Endothelial cell of umbilical vein (primary cell): ENCODE measurements at regions not wholly inside any gene's neighbourhood (a gene's known extent, or its start where the extent isn't known, plus 50 kb on each side); places are given as distances from the start of the nearest gene placed in this dataset.

ENCODE experiments used
- BruUV-seq: library from RNA; stranded (reverse); fragments of 400-500 nt; replicated peaks from 2 replicates; lab custom pipeline; 2021; lab: Mats Ljungman, UMichigan
- CTCF ChIA-PET: fragments of 300-600, 350-600 bp; sonication (Branson Sonifier 250); formaldehyde crosslinking; loops from one replicate; lab custom pipeline; 2021; ENCODE audit warnings: antibody characterized with exemption, inconsistent platforms; lab: Charles Lee
- POLR2A ChIA-PET: fragments of 300-600, 350-600 bp; sonication (Branson Sonifier 250); formaldehyde crosslinking; loops from one replicate; lab custom pipeline; 2021; ENCODE audit warnings: antibody characterized with exemption, inconsistent platforms; lab: Charles Lee
- DNase-seq: peaks from one replicate; pipeline ENCODE4 v3.0.0-alpha.2; 2011; ENCODE audit warnings: low read depth, low spot score
- FAIRE-seq: peaks from 2 replicates; lab custom pipeline; 2011; peaks lifted over from hg19 to GRCh38; lab: Jason Lieb, UNC
- H2AFZ ChIP-seq: 2 replicates; pipeline ENCODE4 v1.6.0; 2012; ENCODE audit warnings: low read depth, low read length, control low read depth, inconsistent platforms
- H3K27ac ChIP-seq: 2 replicates; pipeline ENCODE4 v1.5.1; 2011; ENCODE audit warnings: low read depth, mild to moderate bottlenecking, control low read depth, low read length, moderate library complexity; ENCODE audit not compliant: insufficient read depth
- H3K27me3 ChIP-seq, 2 experiments: 2 replicates each; pipeline versions ENCODE4 v1.6.0 to v1.6.1; 2011; ENCODE audit warnings: low read length in 2 of 2, mixed read lengths in 1 of 2; ENCODE audit not compliant: control insufficient read depth in 2 of 2, insufficient read depth in 2 of 2
- H3K36me3 ChIP-seq, 2 experiments: 2 replicates in 1 of 2; 3 replicates in 1 of 2; pipeline ENCODE4 v1.5.1; 2011; ENCODE audit warnings: low read length in 2 of 2, mild to moderate bottlenecking in 1 of 2, moderate library complexity in 1 of 2; ENCODE audit not compliant: control insufficient read depth in 2 of 2, insufficient read depth in 2 of 2; ENCODE audit errors: extremely low read depth in 1 of 2
- H3K4me1 ChIP-seq: 3 replicates; pipeline ENCODE4 v1.5.1; 2011; ENCODE audit warnings: mild to moderate bottlenecking, low read length; ENCODE audit not compliant: control insufficient read depth, insufficient read depth; ENCODE audit errors: extremely low read depth
- H3K4me2 ChIP-seq: 2 replicates; pipeline ENCODE4 v1.6.1; 2011; ENCODE audit warnings: low read length, control low read depth, mixed read lengths; ENCODE audit not compliant: insufficient read depth
- H3K4me3 ChIP-seq, 3 experiments: fragments of 200-600 bp in 1 of 3; sonication (generic), shearing (Covaris generic) in 1 of 3; replicated peaks in 1 of 3; 2 replicates each; pipeline ENCODE4 v1.5.1; 2011 to 2016; ENCODE audit warnings: control low read depth in 3 of 3, low read length in 3 of 3, mild to moderate bottlenecking in 2 of 3, inconsistent platforms in 1 of 3, low read depth in 1 of 3, moderate library complexity in 1 of 3; ENCODE audit not compliant: insufficient read depth in 1 of 3
- H3K79me2 ChIP-seq: 2 replicates; pipeline ENCODE4 v1.6.0; 2012; ENCODE audit warnings: low read length, inconsistent platforms; ENCODE audit not compliant: control insufficient read depth, insufficient read depth
- H3K9ac ChIP-seq: replicated peaks from 2 replicates; pipeline ENCODE3; 2011; ENCODE audit warnings: low read length, control low read depth; ENCODE audit not compliant: insufficient read depth; ENCODE audit errors: extremely low read depth
- H3K9me1 ChIP-seq: replicated peaks from 3 replicates; pipeline ENCODE4 v1.6.0; 2011; ENCODE audit warnings: mild to moderate bottlenecking, low read length; ENCODE audit not compliant: control insufficient read depth, insufficient read depth; ENCODE audit errors: extremely low read depth
- H3K9me3 ChIP-seq: replicated peaks from 2 replicates; pipeline ENCODE4 v1.5.1; 2012; ENCODE audit warnings: low read length, inconsistent platforms; ENCODE audit not compliant: control insufficient read depth, insufficient read depth
- H4K20me1 ChIP-seq: replicated peaks from 2 replicates; pipeline ENCODE3; 2011; ENCODE audit warnings: mild to moderate bottlenecking, low read length; ENCODE audit not compliant: control insufficient read depth, insufficient read depth; ENCODE audit errors: extremely low read depth
- EZH2 ChIP-seq: IDR thresholded peaks from 2 replicates; pipeline ENCODE4 v1.6.1; 2012; ENCODE audit warnings: borderline replicate concordance, low read depth, mild to moderate bottlenecking, moderate library complexity, low read length, inconsistent platforms; ENCODE audit not compliant: severe bottlenecking
- FOS ChIP-seq: IDR thresholded peaks from 2 replicates; pipeline ENCODE4 v1.6.1; 2011; ENCODE audit warnings: mild to moderate bottlenecking, low read length, moderate library complexity, borderline replicate concordance; ENCODE audit not compliant: insufficient read depth
- GATA2 ChIP-seq: IDR thresholded peaks from 2 replicates; pipeline ENCODE4 v1.7.0; 2011; ENCODE audit warnings: low read depth, mild to moderate bottlenecking, moderate library complexity, mixed read lengths, low read length; ENCODE audit not compliant: insufficient read length, insufficient read depth
- JUN ChIP-seq: IDR thresholded peaks from 2 replicates; pipeline ENCODE4 v1.6.1; 2011; ENCODE audit warnings: borderline replicate concordance, low read depth; ENCODE audit not compliant: insufficient read length, insufficient read depth
- MYC ChIP-seq: IDR thresholded peaks from one replicate; pipeline ENCODE4 v1.6.1; 2011; ENCODE audit warnings: mild to moderate bottlenecking, low read depth, low read length
- POLR2A ChIP-seq: IDR thresholded peaks from 2 replicates; pipeline ENCODE4 v1.6.1; 2012; ENCODE audit warnings: low read depth, mild to moderate bottlenecking, control low read depth, low read length
- POLR2AphosphoS5 ChIP-seq: IDR thresholded peaks from 2 replicates; pipeline ENCODE4 v1.6.1; 2012; ENCODE audit warnings: low read depth, mild to moderate bottlenecking, control low read depth, low read length, moderate library complexity; ENCODE audit not compliant: insufficient read depth
- dilution Hi-C: fragments of 300-500 bp; cut with MboI; formaldehyde crosslinking; loops from one replicate; pipeline ENCODE4 v1.15.0; 2019; ENCODE audit warnings: low sequenced_read_pairs; ENCODE audit not compliant: extremely low pct_ligation_motif_present
- intact Hi-C: fragments of 100-400 bp; cut with micrococcal nuclease; formaldehyde crosslinking; loops from one replicate; pipeline ENCODE4 v1.10.0; 2022
- TF ChIP-seq, protein P1 (sequence below), 2 donors: IDR thresholded peaks; 1 replicate in 1 of 2; 2 replicates in 1 of 2; pipeline ENCODE4 v1.5.1; 2011; ENCODE audit warnings: low read length in 2 of 2, mild to moderate bottlenecking in 2 of 2, moderate library complexity in 2 of 2, control low read depth in 1 of 2, inconsistent platforms in 1 of 2, low read depth in 1 of 2; ENCODE audit not compliant: insufficient read depth in 1 of 2; ENCODE audit errors: extremely low read depth in 1 of 2
- TF ChIP-seq, protein P2 (sequence below): IDR thresholded peaks from 2 replicates; pipeline ENCODE4 v1.6.1; 2011; ENCODE audit not compliant: insufficient read depth, insufficient read length

DNA sequence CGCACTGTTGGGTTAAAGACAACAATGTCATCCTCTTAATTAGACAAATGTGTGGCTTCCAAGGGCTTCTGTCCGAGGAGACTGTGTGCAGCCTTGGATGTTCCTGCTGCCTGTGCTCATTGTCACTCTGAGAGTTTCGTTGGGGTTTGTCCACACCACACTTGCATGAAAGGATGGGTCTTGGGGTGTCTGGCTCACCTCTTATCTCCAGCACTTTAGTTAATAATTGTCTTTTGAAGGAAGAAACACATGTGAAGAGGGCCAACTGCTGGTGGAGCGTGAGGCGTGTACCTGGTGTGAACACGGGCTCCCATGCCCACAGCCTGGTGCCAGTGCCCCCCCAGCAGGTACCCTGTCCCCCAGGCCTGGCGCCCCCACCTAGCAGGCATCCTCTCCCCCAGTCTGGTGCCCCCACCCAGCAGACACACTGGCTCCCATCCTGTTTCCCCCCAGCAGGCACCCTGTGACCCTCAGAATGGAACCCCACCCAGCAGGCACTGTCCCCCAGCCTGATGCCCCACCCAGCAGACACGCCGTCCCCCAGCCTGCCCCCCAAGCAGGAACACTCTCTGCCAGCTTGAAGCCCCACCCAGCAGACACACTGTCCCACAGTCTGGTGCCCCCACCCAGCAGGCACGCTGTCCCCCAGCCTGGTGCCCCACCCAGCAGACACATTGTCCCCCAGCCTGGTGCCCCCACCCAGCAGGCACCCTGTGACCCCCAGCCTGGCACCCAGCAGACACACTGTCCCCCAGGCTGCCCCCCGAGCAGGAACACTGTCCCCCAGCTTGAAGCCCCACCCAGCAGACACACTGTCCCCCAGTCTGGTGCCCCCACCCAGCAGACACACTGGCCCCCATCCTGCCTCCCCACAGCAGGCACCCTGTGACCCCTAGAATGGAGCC lies 96.3 kb upstream of the TMEM18 start:
- TF ChIP-seq, protein P1, sequence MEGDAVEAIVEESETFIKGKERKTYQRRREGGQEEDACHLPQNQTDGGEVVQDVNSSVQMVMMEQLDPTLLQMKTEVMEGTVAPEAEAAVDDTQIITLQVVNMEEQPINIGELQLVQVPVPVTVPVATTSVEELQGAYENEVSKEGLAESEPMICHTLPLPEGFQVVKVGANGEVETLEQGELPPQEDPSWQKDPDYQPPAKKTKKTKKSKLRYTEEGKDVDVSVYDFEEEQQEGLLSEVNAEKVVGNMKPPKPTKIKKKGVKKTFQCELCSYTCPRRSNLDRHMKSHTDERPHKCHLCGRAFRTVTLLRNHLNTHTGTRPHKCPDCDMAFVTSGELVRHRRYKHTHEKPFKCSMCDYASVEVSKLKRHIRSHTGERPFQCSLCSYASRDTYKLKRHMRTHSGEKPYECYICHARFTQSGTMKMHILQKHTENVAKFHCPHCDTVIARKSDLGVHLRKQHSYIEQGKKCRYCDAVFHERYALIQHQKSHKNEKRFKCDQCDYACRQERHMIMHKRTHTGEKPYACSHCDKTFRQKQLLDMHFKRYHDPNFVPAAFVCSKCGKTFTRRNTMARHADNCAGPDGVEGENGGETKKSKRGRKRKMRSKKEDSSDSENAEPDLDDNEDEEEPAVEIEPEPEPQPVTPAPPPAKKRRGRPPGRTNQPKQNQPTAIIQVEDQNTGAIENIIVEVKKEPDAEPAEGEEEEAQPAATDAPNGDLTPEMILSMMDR (IDR thresholded peaks at IDR 0.05; ENCODE audit: extremely low read depth in 1 of 2, insufficient read depth in 1 of 2, low read depth in 1 of 2, low read length in 2 of 2), result no peak
- TF ChIP-seq GATA2 (no peak), POLR2AphosphoS5 (no peak), POLR2A (no peak), MYC (no peak)
- peaks cover 4% of the 10 kb centered on the region for H3K9me3 ChIP-seq
- no peaks in the 10 kb centered on the region for H3K27me3 ChIP-seq
- intact Hi-C loops, result no loop called here
- FAIRE-seq (no peak), DNase-seq (no peak)
- dilution Hi-C loops, result no loop called here
- no peak overlapping the region for H3K9ac ChIP-seq
- H3K27ac ChIP-seq, result no peak overlapping the region
- H3K79me2 ChIP-seq, result no peaks in the 10 kb centered on the region
- no peaks in the 10 kb centered on the region for H3K9me1 ChIP-seq
- no peaks in the 10 kb centered on the region for H4K20me1 ChIP-seq
- H3K4me1 ChIP-seq, result no peaks in the 10 kb centered on the region
- H3K4me2 ChIP-seq, result no peak overlapping the region
- H2AFZ ChIP-seq, result no peak overlapping the region
- no peak overlapping the region for H3K4me3 ChIP-seq
- ChIA-PET POLR2A (no interaction called here), CTCF (no interaction called here)
- BruUV-seq, result no TSS peak
- H3K36me3 ChIP-seq, result no peaks in the 10 kb centered on the region

DNA sequence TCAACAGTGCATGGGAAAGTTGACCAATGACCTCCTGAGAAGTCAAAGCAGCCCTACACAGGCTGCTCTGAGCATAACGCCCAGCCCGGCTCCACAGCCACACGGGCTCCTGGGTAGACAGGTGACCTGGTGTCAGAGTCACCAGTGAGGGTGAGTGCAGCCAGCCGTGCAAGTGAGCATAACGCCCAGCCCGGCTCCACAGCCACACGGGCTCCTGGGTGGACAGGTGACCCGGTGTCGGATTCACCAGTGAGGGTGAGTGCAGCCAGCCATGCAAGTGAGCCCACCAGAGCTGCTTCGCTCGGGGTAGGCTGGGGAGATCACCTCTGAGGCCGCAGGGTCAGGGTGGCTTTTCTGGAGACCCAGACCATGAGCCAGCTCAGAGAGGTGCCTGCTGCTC lies 94.3 kb upstream of the TMEM18 start:
- no TSS peak for BruUV-seq
- no peak overlapping the region for H3K27ac ChIP-seq
- intact Hi-C loops (no loop called here), dilution Hi-C loops (no loop called here)
- FAIRE-seq, result no peak
- no peaks in the 10 kb centered on the region for H3K4me1 ChIP-seq
- H3K9me1 ChIP-seq, result no peaks in the 10 kb centered on the region
- H3K79me2 ChIP-seq, result no peaks in the 10 kb centered on the region
- peaks cover 6% of the 10 kb centered on the region for H3K9me3 ChIP-seq
- TF ChIP-seq FOS (no peak), EZH2 (no peak), POLR2A (no peak), JUN (no peak), MYC (no peak), POLR2AphosphoS5 (no peak), GATA2 (no peak)
- TF ChIP-seq, protein P2, sequence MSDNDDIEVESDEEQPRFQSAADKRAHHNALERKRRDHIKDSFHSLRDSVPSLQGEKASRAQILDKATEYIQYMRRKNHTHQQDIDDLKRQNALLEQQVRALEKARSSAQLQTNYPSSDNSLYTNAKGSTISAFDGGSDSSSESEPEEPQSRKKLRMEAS, result no peak
- TF ChIP-seq, protein P1 (IDR thresholded peaks at IDR 0.05; ENCODE audit: extremely low read depth in 1 of 2, insufficient read depth in 1 of 2, low read depth in 1 of 2, low read length in 2 of 2), result no peak
- no peaks in the 10 kb centered on the region for H4K20me1 ChIP-seq
- H2AFZ ChIP-seq, result no peak overlapping the region
- ChIA-PET CTCF (no interaction called here), POLR2A (no interaction called here)
- H3K36me3 ChIP-seq, result no peaks in the 10 kb centered on the region
- H3K4me2 ChIP-seq, result no peak overlapping the region
- no peaks in the 10 kb centered on the region for H3K27me3 ChIP-seq
- no peak overlapping the region for H3K4me3 ChIP-seq
- no peak overlapping the region for H3K9ac ChIP-seq
- no peak for DNase-seq
